ENCODE measurements at regions not wholly inside any gene's neighbourhood (a gene's known extent, or its start where the extent isn't known, plus 50 kb on each side); places are given as distances from the start of the nearest gene placed in this dataset.

- no peak for DNase-seq
Measured at GRCh38 chr11:134581966-134582769, 170.1 kb upstream of the B3GAT1 start.

GRCh38 chr11:134581121-134581626 lies 169.1 kb upstream of the B3GAT1 start:
- DNase-seq = no peak

- DNase-seq = no peak
Measured at GRCh38 chr11:134580610-134580975, 168.6 kb upstream of the B3GAT1 start.

- DNase-seq = no peak
Measured at GRCh38 chr11:134579724-134580609, 167.9 kb upstream of the B3GAT1 start.

GRCh38 chr11:134578807-134579723 lies 167.0 kb upstream of the B3GAT1 start:
- no peak for DNase-seq

GRCh38 chr11:134577751-134578395 lies 165.8 kb upstream of the B3GAT1 start:
- no peak for DNase-seq

- no peak for DNase-seq
Measured at GRCh38 chr11:134576721-134577171, 164.7 kb upstream of the B3GAT1 start.

GRCh38 chr11:134576286-134576685 lies 164.2 kb upstream of the B3GAT1 start:
- no peak for DNase-seq

- no peak for DNase-seq
Measured at GRCh38 chr11:134575504-134576230, 163.6 kb upstream of the B3GAT1 start.

GRCh38 chr11:134574947-134575346 lies 162.9 kb upstream of the B3GAT1 start:
- no peak for DNase-seq

- no peak for DNase-seq
Measured at GRCh38 chr11:134574425-134574824, 162.4 kb upstream of the B3GAT1 start.

GRCh38 chr11:134573857-134574256 lies 161.8 kb upstream of the B3GAT1 start:
- DNase-seq = no peak

GRCh38 chr11:134572741-134573675 lies 161.0 kb upstream of the B3GAT1 start:
- DNase-seq = no peak

GRCh38 chr11:134571301-134571700 lies 159.3 kb upstream of the B3GAT1 start:
- no peak for DNase-seq

- DNase-seq = no peak
Measured at GRCh38 chr11:134569195-134569594, 157.2 kb upstream of the B3GAT1 start.

GRCh38 chr11:134566311-134566710 lies 154.3 kb upstream of the B3GAT1 start:
- DNase-seq = no peak

GRCh38 chr11:134565343-134565891 lies 153.4 kb upstream of the B3GAT1 start:
- DNase-seq = no peak

- DNase-seq = no peak
Measured at GRCh38 chr11:134564472-134565200, 152.6 kb upstream of the B3GAT1 start.

- DNase-seq = no peak
Measured at GRCh38 chr11:134562941-134563471, 151.0 kb upstream of the B3GAT1 start.
